GM06990 (cell line): ENCODE measurements at regions not wholly inside any gene's neighbourhood (a gene's known extent, or its start where the extent isn't known, plus 50 kb on each side); places are given as distances from the start of the nearest gene placed in this dataset.
"Not testable (repeated sequence)": the region's sequence is repeated elsewhere in the genome, so short reads cannot be mapped to it uniquely, and the experiment has no call there.

ENCODE experiments used
- DNase-seq: peaks from one replicate; pipeline ENCODE4 v3.0.0-alpha.2; 2011; ENCODE audit not compliant: insufficient read length; ENCODE audit errors: extremely low read depth
- H3K27me3 ChIP-seq: replicated peaks from 2 replicates; pipeline ENCODE4 v1.6.0; 2011; ENCODE audit warnings: low read length; ENCODE audit not compliant: control insufficient read depth, insufficient read depth
- H3K36me3 ChIP-seq: 2 replicates; pipeline ENCODE4 v1.5.1; 2011; ENCODE audit warnings: low read length; ENCODE audit not compliant: control insufficient read depth, insufficient read depth
- H3K4me3 ChIP-seq: replicated peaks from 2 replicates; pipeline ENCODE4 v1.5.1; 2011; ENCODE audit warnings: low read depth, mild to moderate bottlenecking, control low read depth, low read length
- TF ChIP-seq, protein P1 (sequence below): IDR thresholded peaks from 2 replicates; pipeline ENCODE4 v1.5.1; 2011; ENCODE audit warnings: low read length, control low read depth, mild to moderate bottlenecking, inconsistent platforms; ENCODE audit not compliant: insufficient read depth, poor library complexity, severe bottlenecking

GRCh38 chr2:196515608-196516007, 123.9 kb upstream of the CCDC150 start:
- no peak for DNase-seq
- TF ChIP-seq, protein P1, sequence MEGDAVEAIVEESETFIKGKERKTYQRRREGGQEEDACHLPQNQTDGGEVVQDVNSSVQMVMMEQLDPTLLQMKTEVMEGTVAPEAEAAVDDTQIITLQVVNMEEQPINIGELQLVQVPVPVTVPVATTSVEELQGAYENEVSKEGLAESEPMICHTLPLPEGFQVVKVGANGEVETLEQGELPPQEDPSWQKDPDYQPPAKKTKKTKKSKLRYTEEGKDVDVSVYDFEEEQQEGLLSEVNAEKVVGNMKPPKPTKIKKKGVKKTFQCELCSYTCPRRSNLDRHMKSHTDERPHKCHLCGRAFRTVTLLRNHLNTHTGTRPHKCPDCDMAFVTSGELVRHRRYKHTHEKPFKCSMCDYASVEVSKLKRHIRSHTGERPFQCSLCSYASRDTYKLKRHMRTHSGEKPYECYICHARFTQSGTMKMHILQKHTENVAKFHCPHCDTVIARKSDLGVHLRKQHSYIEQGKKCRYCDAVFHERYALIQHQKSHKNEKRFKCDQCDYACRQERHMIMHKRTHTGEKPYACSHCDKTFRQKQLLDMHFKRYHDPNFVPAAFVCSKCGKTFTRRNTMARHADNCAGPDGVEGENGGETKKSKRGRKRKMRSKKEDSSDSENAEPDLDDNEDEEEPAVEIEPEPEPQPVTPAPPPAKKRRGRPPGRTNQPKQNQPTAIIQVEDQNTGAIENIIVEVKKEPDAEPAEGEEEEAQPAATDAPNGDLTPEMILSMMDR, result no peak
- Histone ChIP-seq H3K27me3 (no peaks in the 10 kb centered on the region; the same call in 1 of the 2 replicates), H3K4me3 (no peak overlapping the region), H3K36me3 (no peaks in the 10 kb centered on the region)

DNA sequence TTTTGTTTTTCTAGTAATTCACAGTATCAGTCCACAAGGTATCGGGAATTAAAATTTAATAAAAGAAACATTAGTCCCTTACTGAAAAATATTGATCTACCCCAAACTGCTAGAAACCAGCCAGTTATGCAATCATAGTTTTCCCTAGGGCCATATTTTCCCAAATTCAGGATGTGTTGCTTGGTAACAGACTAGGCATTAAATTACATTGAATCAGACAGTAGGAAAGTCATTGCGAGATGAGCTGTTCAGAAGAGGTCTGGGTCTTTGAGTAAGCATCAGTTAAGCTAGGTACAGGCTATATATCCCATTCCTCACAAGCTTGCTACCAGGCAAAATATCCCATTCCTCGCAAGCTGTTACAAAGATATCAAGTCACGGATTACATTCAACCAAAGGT, 123.0 kb upstream of the CCDC150 start:
- Histone ChIP-seq H3K4me3 (no peak overlapping the region), H3K27me3 (no peaks in the 10 kb centered on the region; the same call in 1 of the 2 replicates), H3K36me3 (no peaks in the 10 kb centered on the region)
- DNase-seq, result no peak
- TF ChIP-seq, protein P1, result no peak

GRCh38 chr2:196520605-196521004, 118.9 kb upstream of the CCDC150 start:
- no peak for DNase-seq
- Histone ChIP-seq H3K27me3 (no peaks in the 10 kb centered on the region; the same call in 1 of the 2 replicates), H3K4me3 (no peak overlapping the region), H3K36me3 (no peaks in the 10 kb centered on the region)
- TF ChIP-seq, protein P1, result no peak

- not testable (repeated sequence) for H3K36me3 ChIP-seq, H3K27me3 ChIP-seq, H3K4me3 ChIP-seq, DNase-seq
These were observed 112.4 kb upstream of the CCDC150 start for GRCh38 chr2:196526981-196527725.

DNA sequence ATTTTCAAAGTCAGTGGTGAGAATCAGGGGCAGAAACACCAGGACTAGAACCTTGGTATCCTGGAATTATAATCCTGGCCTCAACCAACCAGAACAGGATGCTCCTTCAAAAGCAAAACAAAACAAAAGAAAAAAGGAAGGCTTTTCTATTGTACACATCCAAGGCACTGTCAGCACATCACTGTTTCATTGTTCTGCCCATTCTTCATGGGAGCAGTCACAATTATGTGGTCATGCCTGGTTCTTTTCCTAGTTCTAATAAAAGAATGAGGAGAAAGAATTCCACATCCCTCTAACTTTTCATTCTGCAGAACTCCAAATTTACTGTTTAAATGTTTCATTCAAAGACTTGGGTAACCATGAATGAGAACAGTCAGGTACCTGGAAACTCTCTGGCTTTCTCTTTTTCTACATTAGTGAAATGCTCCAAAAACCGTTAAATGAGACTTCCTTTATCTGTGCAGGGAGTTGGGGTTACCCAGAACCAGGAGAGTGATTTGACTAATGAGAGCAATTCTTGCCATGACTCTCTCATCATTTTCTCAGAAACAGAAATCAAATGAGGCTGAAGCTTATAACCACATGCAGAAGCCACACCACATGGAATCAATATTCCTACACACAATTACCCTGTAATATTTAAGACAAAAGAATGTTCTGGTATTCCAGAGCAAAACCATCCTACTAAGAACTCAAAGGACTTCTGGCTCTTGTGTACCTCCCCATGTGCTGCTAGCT, 110.9 kb upstream of the CCDC150 start:
- no peak for DNase-seq
- Histone ChIP-seq H3K27me3 (no peaks in the 10 kb centered on the region), H3K4me3 (no peak overlapping the region), H3K36me3 (no peaks in the 10 kb centered on the region)
- TF ChIP-seq, protein P1, result no peak

GRCh38 chr2:196530910-196531309, 108.6 kb upstream of the CCDC150 start:
- no peaks in the 10 kb centered on the region for H3K27me3 ChIP-seq
- H3K36me3 ChIP-seq, result no peaks in the 10 kb centered on the region
- H3K4me3 ChIP-seq, result no peak overlapping the region
- TF ChIP-seq, protein P1, result no peak
- peak; percentile 43 for DNase-seq
